T-cell (primary cell): ENCODE measurements at regions not wholly inside any gene's neighbourhood (a gene's known extent, or its start where the extent isn't known, plus 50 kb on each side); places are given as distances from the start of the nearest gene placed in this dataset.
A peak's percentile ranks its signal among the peaks of the same experiment; 100 is the strongest.

Experiments
- ATAC-seq, 4 experiments: fragments of 200-7000 bp in 3 of 4; fragments of 150-1000 bp in 1 of 4; cut with Tn5 transposase; replicated peaks in 1 of 4; 1 replicate in 3 of 4; 2 replicates in 1 of 4; pipeline ENCODE4 v1.10.0; 2021; ENCODE audit warnings: moderate library complexity in 3 of 4, mild to moderate bottlenecking in 2 of 4, moderate number of reproducible peaks in 1 of 4
- CTCF ChIA-PET, 2 donors: fragments of 300-600 bp; sonication (Branson Sonifier 250); formaldehyde crosslinking; loops; one replicate each; lab custom pipeline; 2022; ENCODE audit warnings: antibody characterized with exemption in 2 of 2; lab: Charles Lee
- POLR2A ChIA-PET, 2 donors: fragments of 300-600 bp; sonication (Branson Sonifier 250); formaldehyde crosslinking; loops; one replicate each; lab custom pipeline; 2022; ENCODE audit warnings: antibody characterized with exemption in 2 of 2; lab: Charles Lee
- DNase-seq, 35 experiments: peaks; one replicate each; pipeline versions ENCODE4 v3.0.0 to v3.0.0-alpha.2; 2013 to 2023
- H3K27ac ChIP-seq: one replicate; pipeline ENCODE4 v1.5.1; 2013; ENCODE audit warnings: low read length
- H3K27me3 ChIP-seq, 2 experiments: replicated peaks in 1 of 2; 1 replicate in 1 of 2; 2 replicates in 1 of 2; pipeline versions ENCODE4 v1.6.1 to v1.7.0; 2013; ENCODE audit warnings: low read length in 1 of 2, mixed read lengths in 1 of 2; ENCODE audit not compliant: control insufficient read depth in 2 of 2, insufficient read depth in 2 of 2; ENCODE audit errors: extremely low read depth in 1 of 2
- H3K36me3 ChIP-seq, 2 donors: 1 replicate in 1 of 2; 2 replicates in 1 of 2; pipeline versions ENCODE4 v1.6.1 to v1.7.0; 2013; ENCODE audit warnings: low read length in 1 of 2; ENCODE audit not compliant: control insufficient read depth in 2 of 2, insufficient read depth in 1 of 2; ENCODE audit errors: extremely low read depth in 1 of 2
- H3K4me1 ChIP-seq, 2 experiments: 1 replicate in 1 of 2; 2 replicates in 1 of 2; pipeline versions ENCODE4 v1.6.1 to v1.7.0; 2013; ENCODE audit warnings: low read length in 2 of 2, mixed read lengths in 1 of 2; ENCODE audit not compliant: insufficient read depth in 2 of 2, control insufficient read depth in 1 of 2; ENCODE audit errors: extremely low read depth in 1 of 2
- H3K4me3 ChIP-seq, 2 donors: 1 replicate in 1 of 2; 2 replicates in 1 of 2; pipeline versions ENCODE4 v1.5.1 to v1.7.0; 2013; ENCODE audit warnings: mild to moderate bottlenecking in 2 of 2, low read length in 1 of 2, moderate library complexity in 1 of 2; ENCODE audit not compliant: control insufficient read depth in 1 of 2; ENCODE audit errors: extremely low read depth in 1 of 2
- H3K9me3 ChIP-seq: 2 replicates; pipeline ENCODE4 v1.7.0; 2013
- H3K27ac Mint-ChIP-seq, 2 donors: one replicate each; pipeline ENCODE4 v1.8.0; 2020 to 2021; ENCODE audit warnings: mild to moderate bottlenecking in 2 of 2, mixed read lengths in 2 of 2
- H3K27me3 Mint-ChIP-seq, 2 donors: one replicate each; pipeline ENCODE4 v1.8.0; 2021 to 2022; ENCODE audit warnings: mixed read lengths in 2 of 2
- H3K36me3 Mint-ChIP-seq: one replicate; pipeline ENCODE4 v1.8.0; 2021; ENCODE audit warnings: mixed read lengths
- H3K4me1 Mint-ChIP-seq, 3 donors: one replicate each; pipeline ENCODE4 v1.8.0; 2020 to 2022; ENCODE audit warnings: mixed read lengths in 3 of 3, mild to moderate bottlenecking in 1 of 3
- H3K4me3 Mint-ChIP-seq, 3 donors: one replicate each; pipeline ENCODE4 v1.8.0; 2020 to 2022; ENCODE audit warnings: mild to moderate bottlenecking in 3 of 3, mixed read lengths in 3 of 3, moderate library complexity in 3 of 3
- H3K9me3 Mint-ChIP-seq, 3 donors: one replicate each; pipeline ENCODE4 v1.8.0; 2020 to 2022; ENCODE audit warnings: mixed read lengths in 3 of 3
- WGBS: methylation state at CpG from one replicate; pipeline ENCODE4 v1.1.5; 2013; ENCODE audit warnings: missing lambda C conversion rate; ENCODE audit not compliant: insufficient coverage; 5-methylcytosine and 5-hydroxymethylcytosine counted together

DNA sequence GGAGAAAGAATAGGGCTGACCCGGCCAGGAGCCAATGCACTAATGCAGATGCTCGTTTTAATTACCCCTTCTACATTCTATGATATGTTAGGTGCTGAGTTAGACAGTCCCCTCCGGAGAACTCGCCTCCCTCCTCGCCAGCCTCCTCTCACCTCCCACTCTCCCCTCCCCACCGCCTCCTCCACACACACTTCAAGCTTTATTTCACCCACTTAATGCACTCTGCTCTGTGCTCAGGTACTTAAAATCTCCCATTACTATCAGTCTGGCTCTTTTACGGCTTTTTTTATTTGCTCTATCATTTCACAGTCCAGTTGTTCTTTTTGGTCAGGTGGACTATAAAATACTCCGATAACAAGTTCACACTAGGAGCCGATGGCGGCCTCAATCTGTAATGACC, 231.6 kb downstream of the TEX36 start:
- Histone ChIP-seq H3K9me3 (no peaks in the 10 kb centered on the region), H3K4me1 (no peaks in the 10 kb centered on the region), H3K27ac (no peak overlapping the region), H3K36me3 (no peaks in the 10 kb centered on the region), H3K27me3 (peaks cover 0 to 14% of the 10 kb centered on the region in 2 experiments), H3K4me3 (no peak overlapping the region)
- DNase-seq (no peak), ATAC-seq (no peak)
- Mint-ChIP-seq H3K27me3 (peaks cover 10 to 14% of the 10 kb centered on the region in 2 donors), H3K4me1 (no peaks in the 10 kb centered on the region), H3K36me3 (no peaks in the 10 kb centered on the region), H3K4me3 (no peak overlapping the region), H3K27ac (no peak overlapping the region), H3K9me3 (no peaks in the 10 kb centered on the region)
- 88% methylated on average over 4 of the region's 10 CpGs for WGBS
- ChIA-PET CTCF (no interaction called here), POLR2A (no interaction called here)

DNA sequence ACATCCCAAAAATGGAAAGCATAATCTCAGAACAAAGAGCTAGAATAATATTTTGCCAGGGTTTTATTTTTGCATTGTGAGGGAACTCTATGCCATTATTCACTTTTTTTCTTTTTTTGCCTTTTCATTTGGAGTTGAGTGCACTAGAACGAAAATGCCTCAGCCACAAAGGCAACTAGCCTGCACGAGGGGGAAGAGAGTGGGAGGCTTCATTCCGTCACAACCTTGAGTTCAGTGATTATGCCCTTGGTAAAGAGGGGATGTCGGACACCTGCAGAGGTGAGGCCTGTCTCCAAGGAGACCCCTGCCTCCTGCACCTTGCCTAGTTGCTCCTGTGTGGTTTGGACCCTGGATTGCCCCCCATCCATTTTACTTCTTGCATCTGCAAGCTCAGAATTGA, 232.7 kb downstream of the TEX36 start:
- ChIA-PET CTCF (no interaction called here), POLR2A (no interaction called here)
- Histone ChIP-seq H3K27ac (no peak overlapping the region), H3K4me3 (no peak overlapping the region), H3K9me3 (no peaks in the 10 kb centered on the region), H3K36me3 (no peaks in the 10 kb centered on the region), H3K27me3 (peaks cover 0 to 14% of the 10 kb centered on the region in 2 experiments), H3K4me1 (no peaks in the 10 kb centered on the region)
- Mint-ChIP-seq H3K36me3 (no peaks in the 10 kb centered on the region), H3K9me3 (no peaks in the 10 kb centered on the region), H3K27ac (no peak overlapping the region), H3K4me1 (no peaks in the 10 kb centered on the region), H3K27me3 (peaks cover 10 to 12% of the 10 kb centered on the region in 2 donors), H3K4me3 (no peak overlapping the region)
- 91% methylated on average over 1 of the region's 4 CpGs for WGBS
- ATAC-seq (no peak), DNase-seq (no peak)

DNA sequence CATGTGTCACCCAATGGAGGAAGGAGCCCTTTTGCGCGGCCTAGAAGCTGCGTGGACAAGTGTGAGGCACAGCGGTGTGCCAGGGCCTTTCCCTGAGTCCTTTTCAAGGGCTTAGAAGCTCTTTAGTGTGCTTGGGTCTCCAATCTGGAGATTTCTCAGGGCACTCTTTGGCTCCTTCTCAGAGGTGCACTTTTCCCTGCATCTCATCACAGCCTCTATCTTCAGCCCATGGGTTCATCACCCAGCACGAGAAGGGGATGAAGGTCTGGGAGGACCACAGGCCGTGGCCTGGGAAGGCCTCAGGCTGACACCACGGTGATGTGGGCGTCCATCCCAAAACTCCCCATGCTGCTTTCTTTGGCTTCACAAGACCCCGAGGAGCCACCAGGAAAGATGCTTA, 233.4 kb downstream of the TEX36 start:
- Histone ChIP-seq H3K9me3 (no peaks in the 10 kb centered on the region), H3K36me3 (no peaks in the 10 kb centered on the region), H3K27me3 (peaks cover 0 to 10% of the 10 kb centered on the region in 2 experiments), H3K27ac (no peak overlapping the region), H3K4me3 (no peak overlapping the region), H3K4me1 (no peaks in the 10 kb centered on the region)
- Mint-ChIP-seq H3K4me3 (no peak overlapping the region), H3K27ac (no peak overlapping the region), H3K4me1 (no peaks in the 10 kb centered on the region), H3K27me3 (peaks cover 7 to 11% of the 10 kb centered on the region in 2 donors), H3K9me3 (no peaks in the 10 kb centered on the region), H3K36me3 (no peaks in the 10 kb centered on the region)
- WGBS, result 100% methylated on average over 4 of the region's 9 CpGs
- DNase-seq (no peak), ATAC-seq (no peak)
- ChIA-PET POLR2A (no interaction called here), CTCF (no interaction called here)

DNA sequence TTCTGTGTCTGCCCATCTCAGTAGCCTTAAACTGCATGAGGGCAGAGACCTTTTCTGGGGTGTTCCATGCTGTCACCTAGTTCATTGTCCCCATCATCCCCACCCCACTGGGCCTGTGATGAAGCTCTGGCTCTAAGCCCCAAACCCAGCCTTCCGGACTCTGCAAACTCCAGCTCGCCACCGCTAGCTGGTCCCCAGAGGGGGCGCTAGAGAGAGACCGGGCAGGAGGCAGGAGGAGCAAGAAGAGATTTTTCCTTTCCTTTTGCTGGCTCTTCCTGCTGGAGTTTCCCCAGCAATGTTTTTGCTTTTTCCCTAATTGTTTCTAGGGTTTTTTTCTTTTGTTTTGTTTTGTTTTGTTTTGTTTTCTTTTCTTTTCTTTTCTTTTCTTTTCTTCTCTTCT, 234.4 kb downstream of the TEX36 start:
- DNase-seq (no peak), ATAC-seq (no peak)
- no peak overlapping the region for H3K27ac ChIP-seq
- H3K9me3 ChIP-seq, result no peaks in the 10 kb centered on the region
- peaks cover 0 to 8% of the 10 kb centered on the region in 2 experiments for H3K27me3 ChIP-seq
- H3K4me3 ChIP-seq, result no peak overlapping the region
- H3K27me3 Mint-ChIP-seq, result peaks cover 0 to 5% of the 10 kb centered on the region in 2 donors
- 43% methylated on average over 3 of the region's 5 CpGs for WGBS
- H3K9me3 Mint-ChIP-seq, result no peaks in the 10 kb centered on the region
- H3K27ac Mint-ChIP-seq, result peak overlapping the region in 1 of 2 donors; percentile 63
- ChIA-PET POLR2A (no interaction called here), CTCF (no interaction called here)
- H3K4me1 ChIP-seq, result no peaks in the 10 kb centered on the region
- H3K36me3 Mint-ChIP-seq, result no peaks in the 10 kb centered on the region
- H3K4me3 Mint-ChIP-seq, result no peak overlapping the region
- no peaks in the 10 kb centered on the region for H3K36me3 ChIP-seq
- H3K4me1 Mint-ChIP-seq, result no peaks in the 10 kb centered on the region

DNA sequence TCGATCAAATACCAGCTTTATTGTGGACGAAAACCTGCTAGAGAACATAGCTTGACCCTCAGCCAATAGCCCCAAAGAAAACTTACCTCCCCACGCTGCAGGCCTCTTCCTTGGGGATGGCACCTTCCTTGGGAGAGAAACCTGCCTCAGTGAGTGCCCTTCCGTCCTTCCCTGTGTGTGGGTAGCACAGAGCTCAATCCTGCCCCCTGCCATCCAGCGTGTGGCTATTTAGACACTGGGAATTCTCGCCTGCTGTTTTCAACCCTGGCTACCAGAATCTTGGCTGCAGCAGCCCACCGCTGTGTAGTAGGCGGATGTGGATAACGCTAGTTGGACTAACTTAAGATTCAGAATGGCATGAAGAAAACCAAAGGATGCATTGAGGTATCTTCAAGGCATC, 238.2 kb downstream of the TEX36 start:
- Mint-ChIP-seq H3K27ac (no peak overlapping the region), H3K9me3 (no peaks in the 10 kb centered on the region), H3K4me1 (no peaks in the 10 kb centered on the region), H3K27me3 (peaks cover 0 to 7% of the 10 kb centered on the region in 2 donors), H3K4me3 (no peak overlapping the region), H3K36me3 (no peaks in the 10 kb centered on the region)
- no peaks in the 10 kb centered on the region for H3K36me3 ChIP-seq
- H3K4me3 ChIP-seq, result no peak overlapping the region
- POLR2A ChIA-PET, result no interaction called here
- CTCF ChIA-PET, result no interaction called here
- no peaks in the 10 kb centered on the region for H3K9me3 ChIP-seq
- no peaks in the 10 kb centered on the region for H3K4me1 ChIP-seq
- 83% methylated on average over 3 of the region's 9 CpGs for WGBS
- H3K27ac ChIP-seq, result no peak overlapping the region
- ATAC-seq (no peak), DNase-seq (no peak)
- peaks cover 0 to 7% of the 10 kb centered on the region in 2 experiments for H3K27me3 ChIP-seq

DNA sequence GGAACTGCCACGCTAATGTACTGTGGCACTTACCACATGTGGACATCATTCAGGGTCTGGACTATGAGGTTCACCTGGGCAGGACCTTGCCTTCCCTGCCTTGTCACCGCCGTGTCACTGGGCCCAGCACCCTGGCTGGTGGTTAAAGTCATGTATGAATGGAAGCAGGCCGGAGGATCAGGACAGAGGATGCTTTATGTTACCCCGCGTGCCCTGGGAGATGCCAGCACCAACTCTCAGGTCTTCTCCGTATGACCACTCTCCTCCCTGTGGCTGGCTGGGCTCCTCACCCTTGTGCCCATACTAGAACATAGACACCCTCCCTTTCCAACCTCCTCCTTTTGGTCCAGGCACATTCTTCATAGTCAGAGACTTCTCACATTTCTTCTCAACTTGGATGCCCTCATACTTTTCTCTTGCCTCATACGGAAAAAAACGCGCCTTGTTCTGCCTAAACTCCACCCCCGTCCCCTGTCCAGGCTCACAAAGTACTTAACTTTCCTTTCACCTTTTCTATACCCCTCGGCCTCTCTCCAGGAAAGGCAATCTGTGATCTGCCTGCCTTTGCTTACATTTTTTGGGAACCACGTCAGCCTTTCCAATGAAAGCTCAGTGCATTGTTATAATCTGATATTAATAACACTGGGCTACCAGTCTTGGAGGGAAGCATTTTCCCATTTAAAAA, 240.0 kb downstream of the TEX36 start:
- no peaks in the 10 kb centered on the region for H3K4me1 Mint-ChIP-seq
- CTCF ChIA-PET, result no interaction called here
- no peak overlapping the region for H3K4me3 ChIP-seq
- no peak overlapping the region for H3K27ac Mint-ChIP-seq
- 81% methylated on average over 9 of the region's 13 CpGs for WGBS
- no peak overlapping the region for H3K4me3 Mint-ChIP-seq
- DNase-seq, result no peak
- ATAC-seq, result no peak
- peaks cover 0 to 7% of the 10 kb centered on the region in 2 experiments for H3K27me3 ChIP-seq
- H3K9me3 ChIP-seq, result no peaks in the 10 kb centered on the region
- POLR2A ChIA-PET, result no interaction called here
- H3K27ac ChIP-seq, result no peak overlapping the region
- H3K27me3 Mint-ChIP-seq, result peaks cover 0 to 7% of the 10 kb centered on the region in 2 donors
- H3K4me1 ChIP-seq, result no peaks in the 10 kb centered on the region
- H3K9me3 Mint-ChIP-seq, result no peaks in the 10 kb centered on the region
- no peaks in the 10 kb centered on the region for H3K36me3 Mint-ChIP-seq
- H3K36me3 ChIP-seq, result no peaks in the 10 kb centered on the region

DNA sequence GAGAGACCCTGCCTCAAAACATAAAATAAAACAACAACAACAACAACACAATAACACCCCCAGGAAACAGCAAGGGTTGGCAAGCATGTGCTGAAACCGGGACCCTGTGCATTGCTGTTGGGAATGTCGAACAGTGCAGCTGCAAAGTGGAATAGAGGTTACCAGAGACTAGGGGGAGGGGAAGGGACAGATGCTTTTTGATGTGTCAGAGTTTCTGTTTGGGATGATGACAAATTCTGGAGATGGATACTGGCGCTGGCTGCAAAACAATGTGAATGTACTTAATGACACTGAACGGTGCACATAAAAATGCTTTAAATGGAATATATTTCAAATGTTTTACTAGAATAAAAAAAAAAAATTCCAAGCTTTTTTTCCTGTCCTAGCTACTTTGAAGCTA, 241.8 kb downstream of the TEX36 start:
- Histone ChIP-seq H3K36me3 (no peaks in the 10 kb centered on the region), H3K27ac (no peak overlapping the region), H3K27me3 (peaks cover 0 to 7% of the 10 kb centered on the region in 2 experiments), H3K4me3 (no peak overlapping the region), H3K4me1 (no peaks in the 10 kb centered on the region), H3K9me3 (no peaks in the 10 kb centered on the region)
- Mint-ChIP-seq H3K4me3 (no peak overlapping the region), H3K27me3 (peaks cover 4 to 7% of the 10 kb centered on the region in 2 donors), H3K36me3 (no peaks in the 10 kb centered on the region), H3K9me3 (peaks cover 0 to 4% (median 0%) of the 10 kb centered on the region in 3 donors), H3K4me1 (no peaks in the 10 kb centered on the region), H3K27ac (no peak overlapping the region)
- ChIA-PET CTCF (no interaction called here), POLR2A (no interaction called here)
- DNase-seq, result no peak
- WGBS, result 60% methylated on average over 1 of the region's 4 CpGs
- no peak for ATAC-seq
